ENCODE measurements at regions not wholly inside any gene's neighbourhood (a gene's known extent, or its start where the extent isn't known, plus 50 kb on each side); places are given as distances from the start of the nearest gene placed in this dataset.

DNA sequence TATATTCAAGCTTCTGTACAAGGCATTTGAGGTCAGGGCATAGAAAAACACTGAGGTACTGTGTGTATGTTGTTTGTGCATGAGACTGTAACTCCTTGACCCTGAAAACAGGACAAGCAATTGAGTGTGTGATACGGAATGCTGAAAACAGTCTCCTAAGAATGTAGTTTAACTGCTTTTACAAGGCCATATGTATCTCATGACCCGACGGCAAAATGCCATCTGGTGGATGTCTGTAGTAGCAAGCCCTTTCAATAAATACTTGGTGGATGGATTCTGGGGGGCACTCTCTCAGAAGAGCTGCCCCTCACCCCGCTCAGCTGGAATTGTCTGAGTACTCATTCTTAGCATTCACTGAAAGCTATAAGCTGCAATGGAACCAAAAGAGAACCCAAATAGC, 69.3 kb upstream of the EYS start:
- FAIRE-seq (no peak), DNase-seq (ENCODE audit: low spot score) (no peak)

GRCh38 chr6:65771946-65772345, 64.9 kb upstream of the EYS start:
- DNase-seq (ENCODE audit: low spot score): no peak

GRCh38 chr6:65761890-65762289, 54.9 kb upstream of the EYS start:
- DNase-seq (ENCODE audit: low spot score) (no peak), FAIRE-seq (no peak)

More at GRCh38 chr6:65771946-65772345, 64.9 kb upstream of the EYS start:
- FAIRE-seq: no peak

GRCh38 chr6:65760285-65760684, 53.3 kb upstream of the EYS start:
- DNase-seq (ENCODE audit: low spot score) (peak; percentile 49), FAIRE-seq (no peak)
